Keratinocyte (primary cell): ENCODE measurements at regions not wholly inside any gene's neighbourhood (a gene's known extent, or its start where the extent isn't known, plus 50 kb on each side); places are given as distances from the start of the nearest gene placed in this dataset.

ENCODE experiments used
- DNase-seq: peaks from one replicate; pipeline ENCODE4 v3.0.0-alpha.2; 2011; ENCODE audit warnings: low read depth, missing footprints, low spot score
- FAIRE-seq: peaks from 2 replicates; lab custom pipeline; 2011; peaks lifted over from hg19 to GRCh38; lab: Jason Lieb, UNC
- H2AFZ ChIP-seq: 2 replicates; pipeline ENCODE4 v1.6.0; 2012; ENCODE audit warnings: low read length, control low read depth, inconsistent platforms; ENCODE audit not compliant: control insufficient read depth
- H3K27ac ChIP-seq: 2 replicates; pipeline ENCODE4 v1.5.1; 2011; ENCODE audit warnings: low read length; ENCODE audit not compliant: control insufficient read depth, insufficient read depth
- H3K27me3 ChIP-seq: 3 replicates; pipeline ENCODE4 v1.6.0; 2011; ENCODE audit warnings: low read length; ENCODE audit not compliant: control insufficient read depth, insufficient read depth; ENCODE audit errors: extremely low read depth
- H3K36me3 ChIP-seq, 2 experiments: 2 replicates in 1 of 2; 3 replicates in 1 of 2; pipeline ENCODE4 v1.5.1; 2011; ENCODE audit warnings: low read length in 2 of 2, mild to moderate bottlenecking in 1 of 2; ENCODE audit not compliant: control insufficient read depth in 2 of 2, insufficient read depth in 2 of 2; ENCODE audit errors: extremely low read depth in 1 of 2
- H3K4me1 ChIP-seq: 3 replicates; pipeline ENCODE4 v1.5.1; 2011; ENCODE audit warnings: low read length; ENCODE audit not compliant: control insufficient read depth, insufficient read depth; ENCODE audit errors: extremely low read depth
- H3K4me2 ChIP-seq: 3 replicates; pipeline ENCODE4 v1.6.0; 2011; ENCODE audit warnings: low read depth, low read length; ENCODE audit not compliant: control insufficient read depth, insufficient read depth; ENCODE audit errors: extremely low read depth
- H3K4me3 ChIP-seq, 3 experiments: fragments of 200-600 bp in 1 of 3; sonication (generic) in 1 of 3; 2 replicates in 2 of 3; 3 replicates in 1 of 3; pipeline ENCODE4 v1.5.1; 2011 to 2016; ENCODE audit warnings: low read length in 3 of 3, mild to moderate bottlenecking in 3 of 3, control low read depth in 2 of 3, inconsistent platforms in 1 of 3, low read depth in 1 of 3, mixed read lengths in 1 of 3, mixed run types in 1 of 3, moderate library complexity in 1 of 3; ENCODE audit not compliant: control insufficient read depth in 2 of 3, insufficient read depth in 2 of 3; ENCODE audit errors: extremely low read depth in 1 of 3
- H3K79me2 ChIP-seq: 2 replicates; pipeline ENCODE4 v1.6.0; 2012; ENCODE audit warnings: low read length; ENCODE audit not compliant: control insufficient read depth, insufficient read depth
- H3K9ac ChIP-seq: 3 replicates; pipeline ENCODE4 v1.6.0; 2011; ENCODE audit warnings: low read length; ENCODE audit not compliant: control insufficient read depth, insufficient read depth; ENCODE audit errors: extremely low read depth
- H3K9me1 ChIP-seq: 3 replicates; pipeline ENCODE4 v1.6.0; 2011; ENCODE audit warnings: low read length; ENCODE audit not compliant: control insufficient read depth, insufficient read depth; ENCODE audit errors: extremely low read depth
- H3K9me3 ChIP-seq: 2 replicates; pipeline ENCODE4 v1.5.1; 2012; ENCODE audit warnings: low read depth, low read length; ENCODE audit not compliant: control insufficient read depth
- H4K20me1 ChIP-seq: 3 replicates; pipeline ENCODE4 v1.6.0; 2011; ENCODE audit warnings: low read length; ENCODE audit not compliant: control insufficient read depth, insufficient read depth; ENCODE audit errors: extremely low read depth
- EZH2 ChIP-seq: IDR thresholded peaks from one replicate; pipeline ENCODE4 v1.6.1; 2012; ENCODE audit warnings: inconsistent platforms, mild to moderate bottlenecking, low read length, moderate library complexity
- dilution Hi-C: fragments of 300-500 bp; cut with MboI; formaldehyde crosslinking; loops from one replicate; pipeline ENCODE4 v1.7.0; 2020; ENCODE audit warnings: low sequenced_read_pairs; ENCODE audit not compliant: extremely low pct_ligation_motif_present
- TF ChIP-seq, protein P1 (sequence below), 3 experiments: IDR thresholded peaks in 1 of 3; conservative IDR thresholded peaks in 1 of 3; optimal IDR thresholded peaks in 1 of 3; 2 replicates in 2 of 3; 3 replicates in 1 of 3; pipeline versions ENCODE3 to v1.5.1; 2011; ENCODE audit warnings: low read length in 3 of 3, mild to moderate bottlenecking in 3 of 3, moderate library complexity in 2 of 3, control low read depth in 1 of 3, inconsistent platforms in 1 of 3; ENCODE audit not compliant: insufficient read depth in 2 of 3; ENCODE audit errors: extremely low read depth in 1 of 3

DNA sequence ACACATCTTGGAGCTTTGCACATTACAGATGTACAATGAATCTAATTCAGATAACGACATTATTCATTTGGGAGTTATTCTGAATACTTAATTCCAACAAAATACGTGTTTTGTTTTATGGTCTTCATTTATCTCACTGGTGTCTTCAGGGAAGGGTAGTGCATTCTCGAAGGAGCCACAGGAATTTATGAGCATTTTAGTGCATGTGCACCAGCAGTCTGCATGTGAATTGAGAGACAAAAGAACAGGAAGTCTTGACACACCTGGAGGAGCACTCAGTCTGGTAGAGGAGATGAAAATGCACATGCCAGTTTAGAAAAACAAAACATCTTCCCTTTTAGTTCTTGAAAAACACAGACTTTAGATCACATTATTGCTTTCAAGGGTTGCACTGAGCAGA is 228.7 kb downstream of the LRATD1 start:
- Histone ChIP-seq H3K9ac (no peak overlapping the region), H3K27ac (no peak overlapping the region), H3K9me1 (no peaks in the 10 kb centered on the region), H3K27me3 (no peaks in the 10 kb centered on the region), H3K79me2 (no peaks in the 10 kb centered on the region), H4K20me1 (no peaks in the 10 kb centered on the region), H3K36me3 (no peaks in the 10 kb centered on the region), H3K4me3 (no peak overlapping the region), H3K4me1 (no peaks in the 10 kb centered on the region), H3K9me3 (no peaks in the 10 kb centered on the region), H3K4me2 (no peak overlapping the region), H2AFZ (no peak overlapping the region)
- DNase-seq, result no peak
- dilution Hi-C loops, result no loop called here
- no peak for TF ChIP-seq EZH2
- TF ChIP-seq, protein P1, sequence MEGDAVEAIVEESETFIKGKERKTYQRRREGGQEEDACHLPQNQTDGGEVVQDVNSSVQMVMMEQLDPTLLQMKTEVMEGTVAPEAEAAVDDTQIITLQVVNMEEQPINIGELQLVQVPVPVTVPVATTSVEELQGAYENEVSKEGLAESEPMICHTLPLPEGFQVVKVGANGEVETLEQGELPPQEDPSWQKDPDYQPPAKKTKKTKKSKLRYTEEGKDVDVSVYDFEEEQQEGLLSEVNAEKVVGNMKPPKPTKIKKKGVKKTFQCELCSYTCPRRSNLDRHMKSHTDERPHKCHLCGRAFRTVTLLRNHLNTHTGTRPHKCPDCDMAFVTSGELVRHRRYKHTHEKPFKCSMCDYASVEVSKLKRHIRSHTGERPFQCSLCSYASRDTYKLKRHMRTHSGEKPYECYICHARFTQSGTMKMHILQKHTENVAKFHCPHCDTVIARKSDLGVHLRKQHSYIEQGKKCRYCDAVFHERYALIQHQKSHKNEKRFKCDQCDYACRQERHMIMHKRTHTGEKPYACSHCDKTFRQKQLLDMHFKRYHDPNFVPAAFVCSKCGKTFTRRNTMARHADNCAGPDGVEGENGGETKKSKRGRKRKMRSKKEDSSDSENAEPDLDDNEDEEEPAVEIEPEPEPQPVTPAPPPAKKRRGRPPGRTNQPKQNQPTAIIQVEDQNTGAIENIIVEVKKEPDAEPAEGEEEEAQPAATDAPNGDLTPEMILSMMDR (optimal IDR thresholded peaks at IDR 0.05 in 1 of 3, IDR thresholded peaks at IDR 0.05 in 1 of 3, conservative IDR thresholded peaks at IDR 0.05 in 1 of 3; ENCODE audit: extremely low read depth in 1 of 3, insufficient read depth in 2 of 3, low read length in 3 of 3), result no peak
- no peak for FAIRE-seq

DNA sequence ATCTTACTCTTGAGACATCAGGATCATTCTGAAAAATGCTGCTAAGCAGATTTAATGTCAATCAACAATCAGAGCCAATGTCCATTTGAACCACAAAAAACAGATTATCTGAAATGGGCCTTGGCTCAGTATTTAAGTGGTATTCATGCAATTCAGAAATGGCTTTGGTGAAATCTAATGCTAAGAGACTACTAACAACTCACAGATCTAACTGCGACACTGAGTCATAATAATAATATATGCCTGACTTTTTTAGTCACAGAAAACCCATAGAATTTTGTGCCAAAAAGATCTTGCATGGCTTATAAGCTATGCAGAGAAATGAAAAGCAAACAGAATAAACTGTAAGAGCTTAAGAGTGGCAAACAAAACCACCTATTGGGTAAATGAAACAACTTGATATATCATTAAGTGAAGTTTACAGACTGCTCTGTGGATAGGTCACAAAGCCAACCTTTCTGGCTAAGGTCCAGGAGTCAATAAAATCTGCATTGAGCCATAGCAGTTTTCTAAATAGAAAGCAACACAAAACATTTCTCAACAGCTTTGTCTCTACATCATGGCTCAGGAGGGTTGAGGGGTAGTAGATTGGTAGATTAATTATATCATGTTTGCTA is 234.3 kb downstream of the LRATD1 start:
- Histone ChIP-seq H2AFZ (no peak overlapping the region), H3K4me2 (no peak overlapping the region)
- no peak for DNase-seq

More for the DNA sequence above, 234.3 kb downstream of the LRATD1 start:
- H3K9ac ChIP-seq, result no peak overlapping the region
- dilution Hi-C loops, result no loop called here
- no peaks in the 10 kb centered on the region for H3K9me1 ChIP-seq
- no peaks in the 10 kb centered on the region for H3K36me3 ChIP-seq
- H3K9me3 ChIP-seq, result no peaks in the 10 kb centered on the region
- no peaks in the 10 kb centered on the region for H3K79me2 ChIP-seq
- FAIRE-seq, result no peak
- no peaks in the 10 kb centered on the region for H4K20me1 ChIP-seq
- no peaks in the 10 kb centered on the region for H3K4me1 ChIP-seq
- no peaks in the 10 kb centered on the region for H3K27me3 ChIP-seq
- no peak overlapping the region for H3K27ac ChIP-seq
- TF ChIP-seq EZH2, result no peak
- TF ChIP-seq, protein P1 (optimal IDR thresholded peaks at IDR 0.05 in 1 of 3, IDR thresholded peaks at IDR 0.05 in 1 of 3, conservative IDR thresholded peaks at IDR 0.05 in 1 of 3; ENCODE audit: extremely low read depth in 1 of 3, insufficient read depth in 2 of 3, low read length in 3 of 3), result no peak
- no peak overlapping the region for H3K4me3 ChIP-seq
